Kidney (tissue), 13 donors: ENCODE measurements at regions not wholly inside any gene's neighbourhood (a gene's known extent, or its start where the extent isn't known, plus 50 kb on each side); places are given as distances from the start of the nearest gene placed in this dataset.

Source experiments
- DNase-seq, 5 donors: peaks; one replicate each; pipeline ENCODE4 v3.0.0-alpha.2; 2013 to 2020
- FAIRE-seq: peaks from 2 replicates; lab custom pipeline; 2012; peaks lifted over from hg19 to GRCh38; lab: Jason Lieb, UNC
- H3K27ac ChIP-seq, 2 donors: one replicate each; pipeline ENCODE4 v1.7.0; 2013; ENCODE audit warnings: low read depth in 2 of 2, low read length in 2 of 2, inconsistent platforms in 1 of 2
- H3K27me3 ChIP-seq: one replicate; pipeline ENCODE4 v1.7.1; 2013; ENCODE audit warnings: low read length, inconsistent platforms; ENCODE audit not compliant: control insufficient read depth, insufficient read depth
- H3K36me3 ChIP-seq, 3 donors: one replicate each; pipeline versions ENCODE4 v1.7.0 to v1.7.1; 2013; ENCODE audit warnings: low read length in 3 of 3, control low read depth in 1 of 3, inconsistent platforms in 1 of 3; ENCODE audit not compliant: insufficient read depth in 3 of 3, control insufficient read depth in 2 of 3
- H3K4me1 ChIP-seq, 3 donors: one replicate each; pipeline versions ENCODE4 v1.7.0 to v1.7.1; 2013; ENCODE audit warnings: low read length in 3 of 3, inconsistent platforms in 1 of 3, low read depth in 1 of 3; ENCODE audit not compliant: control insufficient read depth in 2 of 3, insufficient read depth in 2 of 3
- H3K4me3 ChIP-seq, 3 donors: one replicate each; pipeline versions ENCODE4 v1.7.0 to v1.8.1; 2013; ENCODE audit warnings: low read length in 3 of 3, control low read depth in 1 of 3, inconsistent platforms in 1 of 3
- H3K9ac ChIP-seq, 3 donors: one replicate each; pipeline versions ENCODE4 v1.7.0 to v1.7.1; 2013; ENCODE audit warnings: low read length in 3 of 3, control low read depth in 1 of 3, inconsistent platforms in 1 of 3
- H3K9me3 ChIP-seq, 3 donors: one replicate each; pipeline versions ENCODE4 v1.7.0 to v1.7.1; 2013; ENCODE audit warnings: low read length in 3 of 3, control low read depth in 1 of 3, inconsistent platforms in 1 of 3; ENCODE audit not compliant: control insufficient read depth in 2 of 3, insufficient read depth in 1 of 3
- intact Hi-C: fragments of 100-400 bp; cut with DNase I; formaldehyde crosslinking; loops from one replicate; pipeline ENCODE4 v1.11.1; 2022
- TF ChIP-seq, protein P1 (sequence below): IDR thresholded peaks from 3 replicates; pipeline ENCODE4 v1.5.1; 2012; ENCODE audit warnings: mild to moderate bottlenecking, moderate library complexity, borderline replicate concordance; ENCODE audit not compliant: insufficient read depth; ENCODE audit errors: extremely low read depth
- donor health status: control.
- donor health status: control.
- donor health status: control.
- donor health status: control.
- donor health status: control.
- donor health status: DM: yes; HTN: yes; CAD: no.
- donor health status: Normal renal cell carcinoma (clear cell type).

GRCh38 chr3:72461787-72462186, 386.5 kb downstream of the SHQ1 start:
- no peak for FAIRE-seq
- TF ChIP-seq, protein P1, sequence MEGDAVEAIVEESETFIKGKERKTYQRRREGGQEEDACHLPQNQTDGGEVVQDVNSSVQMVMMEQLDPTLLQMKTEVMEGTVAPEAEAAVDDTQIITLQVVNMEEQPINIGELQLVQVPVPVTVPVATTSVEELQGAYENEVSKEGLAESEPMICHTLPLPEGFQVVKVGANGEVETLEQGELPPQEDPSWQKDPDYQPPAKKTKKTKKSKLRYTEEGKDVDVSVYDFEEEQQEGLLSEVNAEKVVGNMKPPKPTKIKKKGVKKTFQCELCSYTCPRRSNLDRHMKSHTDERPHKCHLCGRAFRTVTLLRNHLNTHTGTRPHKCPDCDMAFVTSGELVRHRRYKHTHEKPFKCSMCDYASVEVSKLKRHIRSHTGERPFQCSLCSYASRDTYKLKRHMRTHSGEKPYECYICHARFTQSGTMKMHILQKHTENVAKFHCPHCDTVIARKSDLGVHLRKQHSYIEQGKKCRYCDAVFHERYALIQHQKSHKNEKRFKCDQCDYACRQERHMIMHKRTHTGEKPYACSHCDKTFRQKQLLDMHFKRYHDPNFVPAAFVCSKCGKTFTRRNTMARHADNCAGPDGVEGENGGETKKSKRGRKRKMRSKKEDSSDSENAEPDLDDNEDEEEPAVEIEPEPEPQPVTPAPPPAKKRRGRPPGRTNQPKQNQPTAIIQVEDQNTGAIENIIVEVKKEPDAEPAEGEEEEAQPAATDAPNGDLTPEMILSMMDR: no peak
- no peaks in the 10 kb centered on the region for H3K36me3 ChIP-seq
- H3K4me1 ChIP-seq: no peaks in the 10 kb centered on the region
- H3K27me3 ChIP-seq: no peaks in the 10 kb centered on the region
- DNase-seq: peak in 1 of 5 donors; percentile 83
- no peaks in the 10 kb centered on the region for H3K9me3 ChIP-seq
- H3K27ac ChIP-seq: no peak overlapping the region
- no peak overlapping the region for H3K4me3 ChIP-seq
- intact Hi-C loops: no loop called here
- no peak overlapping the region for H3K9ac ChIP-seq

GRCh38 chr3:72460205-72461174, 387.8 kb downstream of the SHQ1 start:
- DNase-seq (no peak), FAIRE-seq (no peak)
- H3K27me3 ChIP-seq: no peaks in the 10 kb centered on the region
- no peaks in the 10 kb centered on the region for H3K4me1 ChIP-seq
- TF ChIP-seq, protein P1: no peak
- no peak overlapping the region for H3K27ac ChIP-seq
- no peak overlapping the region for H3K9ac ChIP-seq
- H3K9me3 ChIP-seq: no peaks in the 10 kb centered on the region
- H3K36me3 ChIP-seq: no peaks in the 10 kb centered on the region
- H3K4me3 ChIP-seq: no peak overlapping the region
- intact Hi-C loops: no loop called here

- FAIRE-seq: no peak
- TF ChIP-seq, protein P1: no peak
- no peak for DNase-seq
Measured at GRCh38 chr3:72459588-72459987, 388.7 kb downstream of the SHQ1 start.

More at GRCh38 chr3:72459588-72459987, 388.7 kb downstream of the SHQ1 start:
- no peaks in the 10 kb centered on the region for H3K9me3 ChIP-seq
- no peaks in the 10 kb centered on the region for H3K27me3 ChIP-seq
- no peaks in the 10 kb centered on the region for H3K36me3 ChIP-seq
- H3K4me1 ChIP-seq: no peaks in the 10 kb centered on the region
- no peak overlapping the region for H3K27ac ChIP-seq
- no peak overlapping the region for H3K9ac ChIP-seq
- intact Hi-C loops: no loop called here
- H3K4me3 ChIP-seq: no peak overlapping the region
